ENCODE measurements at regions not wholly inside any gene's neighbourhood (a gene's known extent, or its start where the extent isn't known, plus 50 kb on each side); places are given as distances from the start of the nearest gene placed in this dataset.

DNA sequence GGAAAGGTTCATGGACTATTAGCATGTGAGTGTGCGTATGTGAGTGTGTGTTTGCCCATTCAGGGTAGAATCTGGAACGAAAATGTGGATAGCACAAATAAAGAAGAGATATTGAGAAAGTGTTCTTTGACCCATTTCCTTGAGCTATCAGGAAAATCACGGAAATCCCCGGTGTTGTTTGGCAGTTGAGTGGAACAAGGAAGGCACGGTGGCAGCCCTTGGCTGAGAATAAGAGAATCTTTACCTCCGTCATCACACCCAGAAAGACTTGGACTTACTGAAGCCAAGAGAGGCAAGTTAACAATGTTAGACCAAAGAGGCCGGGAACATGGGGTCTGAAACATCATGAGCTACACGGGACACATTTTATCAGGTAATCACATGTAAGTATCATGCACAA lies 588.9 kb upstream of the BTBD3 start:
- DNase-seq (ENCODE audit: low read depth), result no peak
- TF ChIP-seq, protein P1, sequence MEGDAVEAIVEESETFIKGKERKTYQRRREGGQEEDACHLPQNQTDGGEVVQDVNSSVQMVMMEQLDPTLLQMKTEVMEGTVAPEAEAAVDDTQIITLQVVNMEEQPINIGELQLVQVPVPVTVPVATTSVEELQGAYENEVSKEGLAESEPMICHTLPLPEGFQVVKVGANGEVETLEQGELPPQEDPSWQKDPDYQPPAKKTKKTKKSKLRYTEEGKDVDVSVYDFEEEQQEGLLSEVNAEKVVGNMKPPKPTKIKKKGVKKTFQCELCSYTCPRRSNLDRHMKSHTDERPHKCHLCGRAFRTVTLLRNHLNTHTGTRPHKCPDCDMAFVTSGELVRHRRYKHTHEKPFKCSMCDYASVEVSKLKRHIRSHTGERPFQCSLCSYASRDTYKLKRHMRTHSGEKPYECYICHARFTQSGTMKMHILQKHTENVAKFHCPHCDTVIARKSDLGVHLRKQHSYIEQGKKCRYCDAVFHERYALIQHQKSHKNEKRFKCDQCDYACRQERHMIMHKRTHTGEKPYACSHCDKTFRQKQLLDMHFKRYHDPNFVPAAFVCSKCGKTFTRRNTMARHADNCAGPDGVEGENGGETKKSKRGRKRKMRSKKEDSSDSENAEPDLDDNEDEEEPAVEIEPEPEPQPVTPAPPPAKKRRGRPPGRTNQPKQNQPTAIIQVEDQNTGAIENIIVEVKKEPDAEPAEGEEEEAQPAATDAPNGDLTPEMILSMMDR (IDR thresholded peaks at IDR 0.05; ENCODE audit: low read length, missing control alignments), result no peak
- H3K4me3 ChIP-seq (replicated peaks; ENCODE audit: low read depth, low read length), result no peak overlapping the region

DNA sequence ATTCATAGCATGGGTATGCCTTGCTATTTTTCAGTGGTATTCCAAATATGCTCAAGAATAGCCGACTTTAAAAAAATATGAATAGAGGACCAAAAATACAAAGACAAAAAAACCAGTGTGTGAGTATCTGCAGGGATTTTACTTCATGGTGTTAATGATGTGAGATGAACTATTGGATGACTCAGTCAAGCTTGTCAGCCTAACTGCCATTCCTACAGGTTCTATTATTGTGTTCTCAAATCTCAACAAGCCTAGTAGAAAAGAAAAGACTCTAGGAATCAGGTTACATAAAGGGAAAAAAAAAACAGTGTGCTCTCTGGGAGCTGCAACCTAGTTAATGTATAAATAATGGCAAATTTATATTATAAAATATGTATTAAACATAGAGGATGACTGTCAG lies 588.4 kb upstream of the BTBD3 start:
- no peak overlapping the region for H3K4me3 ChIP-seq (replicated peaks; ENCODE audit: low read depth, low read length)
- no peak for DNase-seq (ENCODE audit: low read depth)
- TF ChIP-seq, protein P1 (IDR thresholded peaks at IDR 0.05; ENCODE audit: low read length, missing control alignments), result no peak

DNA sequence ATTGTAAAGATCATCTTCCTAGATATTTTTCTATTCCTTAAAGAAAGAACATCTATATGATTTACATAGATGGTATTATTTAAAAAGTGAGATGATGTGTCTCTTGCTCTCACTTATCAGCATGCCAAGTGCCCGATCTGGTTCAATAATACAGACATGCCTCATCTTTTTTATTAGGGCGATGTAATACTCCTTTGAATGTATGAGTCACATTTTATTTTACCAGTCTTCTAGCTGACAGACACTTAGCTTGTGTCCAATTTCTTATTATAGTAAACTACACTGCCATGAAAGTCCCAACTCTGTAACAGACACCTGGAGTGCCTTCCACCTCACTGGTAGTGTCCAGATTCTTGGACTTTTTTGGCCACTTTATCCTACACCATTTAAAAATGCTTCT lies 586.6 kb upstream of the BTBD3 start:
- TF ChIP-seq, protein P1 (IDR thresholded peaks at IDR 0.05; ENCODE audit: low read length, missing control alignments), result no peak
- H3K4me3 ChIP-seq (replicated peaks; ENCODE audit: low read depth, low read length), result no peak overlapping the region
- no peak for DNase-seq (ENCODE audit: low read depth)

DNA sequence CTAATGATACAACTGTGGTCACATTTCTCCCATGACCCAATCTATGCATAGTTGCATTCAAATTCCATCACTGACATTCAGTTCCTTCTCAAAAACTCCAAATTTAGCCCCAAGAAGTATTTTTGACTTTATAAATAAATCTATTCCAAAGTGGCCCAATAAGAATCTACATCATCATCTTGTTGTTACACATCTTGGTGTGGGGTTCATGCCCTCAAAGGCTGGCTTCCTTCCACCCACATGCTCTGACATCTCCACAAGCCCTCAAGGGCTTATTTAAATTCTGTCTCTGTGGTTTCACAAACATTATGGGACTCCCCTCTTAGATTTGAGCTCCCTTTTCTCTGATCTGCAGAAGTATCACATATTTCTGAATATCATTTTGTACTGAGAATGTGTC lies 585.3 kb upstream of the BTBD3 start:
- TF ChIP-seq, protein P1 (IDR thresholded peaks at IDR 0.05; ENCODE audit: low read length, missing control alignments), result no peak
- DNase-seq (ENCODE audit: low read depth), result no peak
- no peak overlapping the region for H3K4me3 ChIP-seq (replicated peaks; ENCODE audit: low read depth, low read length)

DNA sequence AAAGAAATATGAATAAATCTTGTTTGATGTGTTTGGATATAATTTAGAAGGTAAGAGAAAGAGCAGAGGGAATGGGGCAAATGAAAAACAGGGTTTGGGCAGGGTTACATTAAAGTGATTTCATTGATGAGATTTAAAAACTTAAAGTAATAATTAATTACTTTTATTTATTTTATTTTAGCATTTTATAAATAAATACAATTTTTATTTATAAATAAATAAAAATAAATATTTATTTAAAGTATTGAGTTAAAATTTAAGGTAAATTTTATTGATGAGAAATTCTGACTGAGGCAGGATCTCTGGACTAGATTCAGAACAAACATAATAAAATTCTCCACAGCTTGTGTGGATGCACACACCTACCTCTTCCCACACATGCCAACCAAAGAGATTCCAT lies 584.1 kb upstream of the BTBD3 start:
- TF ChIP-seq, protein P1 (IDR thresholded peaks at IDR 0.05; ENCODE audit: low read length, missing control alignments), result no peak
- no peak overlapping the region for H3K4me3 ChIP-seq (replicated peaks; ENCODE audit: low read depth, low read length)

DNA sequence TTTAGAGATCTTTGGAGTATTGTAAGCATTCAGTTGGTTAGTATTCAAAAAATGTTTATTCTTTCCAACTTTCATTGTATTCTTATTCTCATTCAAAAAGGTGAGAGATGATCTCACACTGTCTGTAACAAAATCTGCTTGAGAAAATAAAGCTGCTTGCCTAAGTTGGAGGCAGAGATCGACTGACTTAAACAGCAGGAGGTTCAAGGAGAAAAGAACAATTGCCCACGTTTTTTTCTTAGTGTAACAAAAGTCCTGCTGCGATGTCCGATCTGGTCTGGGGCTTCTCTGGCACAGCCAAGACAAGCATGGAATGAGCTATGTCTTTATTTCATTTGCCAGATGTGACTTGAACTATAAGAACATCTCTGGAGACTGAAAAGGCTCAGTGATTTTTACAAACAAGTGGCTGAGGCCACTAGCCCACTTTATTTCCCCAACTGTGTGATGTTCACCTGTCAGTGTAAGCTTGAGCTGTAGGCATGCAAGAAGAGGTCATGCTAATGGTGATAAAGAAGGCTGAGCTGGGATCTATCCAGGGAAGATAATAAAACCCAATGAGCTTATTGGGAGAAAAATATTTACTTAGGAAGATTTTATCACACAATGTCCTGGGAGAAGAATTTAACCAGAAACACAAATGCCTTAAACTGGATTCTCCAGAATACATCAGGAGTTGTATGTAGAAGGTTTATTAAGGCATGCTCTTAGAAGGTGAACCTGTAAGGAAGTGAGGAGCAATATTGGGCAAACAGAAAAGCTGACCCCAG lies 580.1 kb upstream of the BTBD3 start:
- no peak for DNase-seq (ENCODE audit: low read depth)
- TF ChIP-seq, protein P1 (IDR thresholded peaks at IDR 0.05; ENCODE audit: low read length, missing control alignments), result no peak
- H3K4me3 ChIP-seq (replicated peaks; ENCODE audit: low read depth, low read length), result no peak overlapping the region

More for the DNA sequence above, 584.1 kb upstream of the BTBD3 start:
- no peak for DNase-seq (ENCODE audit: low read depth)

All from fibroblast of pulmonary artery (primary cell).